ENCODE measurements at regions not wholly inside any gene's neighbourhood (a gene's known extent, or its start where the extent isn't known, plus 50 kb on each side); places are given as distances from the start of the nearest gene placed in this dataset.

GRCh38 chrX:109952985-109953905, 49.7 kb upstream of the TMEM164 start (continued):
- peak; percentile 36; the same call in 1 of the 2 replicates for TF ChIP-seq ZBTB40 (IDR thresholded peaks at IDR 0.05; ENCODE audit: borderline replicate concordance)
